GM23338 (cell line): ENCODE measurements at regions not wholly inside any gene's neighbourhood (a gene's known extent, or its start where the extent isn't known, plus 50 kb on each side); places are given as distances from the start of the nearest gene placed in this dataset.

Source experiments
- ATAC-seq: fragments of 200-7000 bp; cut with Tn5 transposase; 3 replicates; pipeline ENCODE4 v1.9.1; 2020
- DNase-seq: peaks from one replicate; pipeline ENCODE4 v3.0.0-alpha.2; 2015; ENCODE audit warnings: low spot score
- H2AFZ ChIP-seq: fragments of 200-600 bp; sonication (generic); 2 replicates; pipeline ENCODE4 v1.8.0; 2016; ENCODE audit warnings: antibody characterized with exemption, mild to moderate bottlenecking, moderate library complexity
- H3F3A ChIP-seq: fragments of 200-600 bp; sonication (generic); replicated peaks from 2 replicates; pipeline ENCODE4 v1.8.0; 2017; ENCODE audit warnings: antibody characterized with exemption, mixed run types, low read depth
- H3K27ac ChIP-seq: fragments of 200-600 bp; sonication (generic); 2 replicates; pipeline ENCODE4 v1.6.1; 2016; ENCODE audit warnings: low read depth
- H3K27me3 ChIP-seq: fragments of 200-600 bp; sonication (generic); 2 replicates; pipeline ENCODE4 v1.8.0; 2016; ENCODE audit warnings: mild to moderate bottlenecking, mixed run types, moderate library complexity; ENCODE audit not compliant: insufficient read depth
- H3K36me3 ChIP-seq: fragments of 200-600 bp; sonication (generic); 2 replicates; pipeline ENCODE4 v1.8.0; 2016; ENCODE audit warnings: mild to moderate bottlenecking; ENCODE audit not compliant: insufficient read depth
- H3K4me1 ChIP-seq: fragments of 200-600 bp; sonication (generic); 2 replicates; pipeline ENCODE4 v1.8.0; 2016; ENCODE audit warnings: mild to moderate bottlenecking, moderate library complexity; ENCODE audit not compliant: insufficient read depth
- H3K4me2 ChIP-seq: fragments of 200-600 bp; sonication (generic); 2 replicates; pipeline ENCODE4 v1.7.1; 2017; ENCODE audit warnings: mixed run types
- H3K4me3 ChIP-seq: fragments of 200-600 bp; sonication (generic); 2 replicates; pipeline ENCODE4 v1.6.1; 2016; ENCODE audit warnings: mixed run types
- H3K79me2 ChIP-seq: fragments of 200-600 bp; sonication (generic); replicated peaks from 2 replicates; pipeline ENCODE4 v1.8.0; 2017; ENCODE audit warnings: mild to moderate bottlenecking; ENCODE audit not compliant: insufficient read depth
- H3K9me2 ChIP-seq: fragments of 200-600 bp; sonication (generic); 2 replicates; pipeline ENCODE4 v1.8.0; 2017; ENCODE audit not compliant: insufficient read depth
- H4K20me1 ChIP-seq: fragments of 200-600 bp; sonication (generic); replicated peaks from 2 replicates; pipeline ENCODE4 v1.8.0; 2017; ENCODE audit warnings: mild to moderate bottlenecking; ENCODE audit not compliant: insufficient read depth
- H3K27ac Mint-ChIP-seq: 2 replicates; pipeline ENCODE4 v1.8.0; 2020; ENCODE audit warnings: inconsistent platforms, mild to moderate bottlenecking, moderate library complexity, mixed read lengths
- H3K27me3 Mint-ChIP-seq: 3 replicates; pipeline ENCODE4 v1.8.0; 2022; ENCODE audit warnings: low read depth, mild to moderate bottlenecking, moderate library complexity, mixed read lengths, inconsistent platforms; ENCODE audit not compliant: insufficient read depth, poor library complexity
- H3K36me3 Mint-ChIP-seq: 3 replicates; pipeline ENCODE4 v1.8.0; 2021; ENCODE audit warnings: low read depth, mild to moderate bottlenecking, inconsistent platforms, moderate library complexity, mixed read lengths
- H3K4me1 Mint-ChIP-seq: 3 replicates; pipeline ENCODE4 v1.8.0; 2020; ENCODE audit warnings: mild to moderate bottlenecking, inconsistent platforms, mixed read lengths
- H3K4me3 Mint-ChIP-seq: 3 replicates; pipeline ENCODE4 v1.8.0; 2021; ENCODE audit warnings: moderate library complexity, mild to moderate bottlenecking, inconsistent platforms, mixed read lengths
- H3K9me3 Mint-ChIP-seq: 3 replicates; pipeline ENCODE4 v1.8.0; 2020; ENCODE audit warnings: moderate library complexity, mild to moderate bottlenecking, inconsistent platforms, mixed read lengths
- CREB1 ChIP-seq: fragments of 250-450 bp; sonication (Bioruptor Pico); IDR thresholded peaks from 2 replicates; pipeline ENCODE4 v1.5.0; 2020; ENCODE audit warnings: low read depth, mild to moderate bottlenecking, moderate library complexity
- EZH2 ChIP-seq: fragments of 200-600 bp; sonication (generic); IDR thresholded peaks from one replicate; pipeline ENCODE4 v1.8.0; 2017; ENCODE audit warnings: antibody characterized with exemption, mild to moderate bottlenecking, low read depth; ENCODE audit not compliant: unreplicated experiment
- EZH2phosphoT487 ChIP-seq: fragments of 200-600 bp; sonication (generic); IDR thresholded peaks from one replicate; pipeline ENCODE4 v1.8.1; 2018; ENCODE audit warnings: antibody characterized with exemption; ENCODE audit not compliant: unreplicated experiment
- JUNB ChIP-seq: IDR thresholded peaks from one replicate; pipeline ENCODE4 v1.6.1; 2016; ENCODE audit warnings: antibody characterized with exemption; ENCODE audit not compliant: unreplicated experiment
- NANOG ChIP-seq: IDR thresholded peaks from 2 replicates; pipeline ENCODE4 v1.6.1; 2016; ENCODE audit warnings: antibody characterized with exemption, borderline replicate concordance
- POLR2AphosphoS5 ChIP-seq: IDR thresholded peaks from 2 replicates; pipeline ENCODE4 v1.6.1; 2016; ENCODE audit warnings: antibody characterized with exemption, low read depth
- STAT1 ChIP-seq: IDR thresholded peaks from one replicate; pipeline ENCODE4 v1.6.1; 2016; ENCODE audit warnings: antibody characterized with exemption; ENCODE audit not compliant: unreplicated experiment
- ZNF114 ChIP-seq: fragments of 250-450 bp; sonication (Bioruptor Pico); IDR thresholded peaks from 2 replicates; pipeline ENCODE4 v1.5.0; 2020; ENCODE audit warnings: mild to moderate bottlenecking, moderate library complexity
- ZNF331 ChIP-seq: fragments of 250-450 bp; sonication (Bioruptor Pico); IDR thresholded peaks from 2 replicates; pipeline ENCODE4 v1.5.0; 2020; ENCODE audit warnings: low read depth, mild to moderate bottlenecking, moderate library complexity
- TF ChIP-seq, protein P1 (sequence below), 2 experiments: fragments of 200-600 bp in 1 of 2; sonication (generic) in 1 of 2; conservative IDR thresholded peaks; 2 replicates each; pipeline versions ENCODE4 v1.5.1 to v1.6.1; 2016 to 2017; ENCODE audit warnings: antibody characterized with exemption in 2 of 2, low read depth in 2 of 2, mild to moderate bottlenecking in 2 of 2, moderate library complexity in 1 of 2
- TF ChIP-seq, protein P2 (sequence below): IDR thresholded peaks from 2 replicates; pipeline ENCODE4 v1.6.1; 2016; ENCODE audit warnings: antibody characterized with exemption
- TF ChIP-seq, protein P3 (sequence below): IDR thresholded peaks from one replicate; pipeline ENCODE4 v1.6.1; 2018; ENCODE audit warnings: antibody characterized with exemption; ENCODE audit not compliant: unreplicated experiment

DNA sequence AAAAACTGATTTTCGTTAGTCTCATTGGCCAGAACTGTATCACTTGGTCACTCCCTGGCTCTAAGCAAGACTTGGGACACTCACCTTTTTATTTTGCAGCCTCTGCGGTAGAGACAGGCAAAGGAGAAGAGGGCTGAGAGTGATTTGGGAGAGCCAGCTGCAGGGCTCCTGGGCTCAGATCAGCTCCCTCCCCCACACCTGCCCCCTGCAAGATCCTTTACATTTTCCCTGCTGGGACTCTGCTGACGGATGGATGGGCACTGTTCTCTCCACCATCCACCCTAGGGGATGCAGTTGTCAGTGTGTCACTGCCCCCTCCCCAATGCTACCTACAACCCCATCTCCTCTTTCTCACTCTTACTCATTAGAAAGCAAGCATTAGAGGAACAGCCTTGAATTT lies 301.1 kb upstream of the KAZN start (continued):
- TF ChIP-seq, protein P1, sequence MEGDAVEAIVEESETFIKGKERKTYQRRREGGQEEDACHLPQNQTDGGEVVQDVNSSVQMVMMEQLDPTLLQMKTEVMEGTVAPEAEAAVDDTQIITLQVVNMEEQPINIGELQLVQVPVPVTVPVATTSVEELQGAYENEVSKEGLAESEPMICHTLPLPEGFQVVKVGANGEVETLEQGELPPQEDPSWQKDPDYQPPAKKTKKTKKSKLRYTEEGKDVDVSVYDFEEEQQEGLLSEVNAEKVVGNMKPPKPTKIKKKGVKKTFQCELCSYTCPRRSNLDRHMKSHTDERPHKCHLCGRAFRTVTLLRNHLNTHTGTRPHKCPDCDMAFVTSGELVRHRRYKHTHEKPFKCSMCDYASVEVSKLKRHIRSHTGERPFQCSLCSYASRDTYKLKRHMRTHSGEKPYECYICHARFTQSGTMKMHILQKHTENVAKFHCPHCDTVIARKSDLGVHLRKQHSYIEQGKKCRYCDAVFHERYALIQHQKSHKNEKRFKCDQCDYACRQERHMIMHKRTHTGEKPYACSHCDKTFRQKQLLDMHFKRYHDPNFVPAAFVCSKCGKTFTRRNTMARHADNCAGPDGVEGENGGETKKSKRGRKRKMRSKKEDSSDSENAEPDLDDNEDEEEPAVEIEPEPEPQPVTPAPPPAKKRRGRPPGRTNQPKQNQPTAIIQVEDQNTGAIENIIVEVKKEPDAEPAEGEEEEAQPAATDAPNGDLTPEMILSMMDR (conservative IDR thresholded peaks at IDR 0.05; ENCODE audit: low read depth in 2 of 2): no peak
- TF ChIP-seq NANOG: no peak
- no peak for TF ChIP-seq EZH2

DNA sequence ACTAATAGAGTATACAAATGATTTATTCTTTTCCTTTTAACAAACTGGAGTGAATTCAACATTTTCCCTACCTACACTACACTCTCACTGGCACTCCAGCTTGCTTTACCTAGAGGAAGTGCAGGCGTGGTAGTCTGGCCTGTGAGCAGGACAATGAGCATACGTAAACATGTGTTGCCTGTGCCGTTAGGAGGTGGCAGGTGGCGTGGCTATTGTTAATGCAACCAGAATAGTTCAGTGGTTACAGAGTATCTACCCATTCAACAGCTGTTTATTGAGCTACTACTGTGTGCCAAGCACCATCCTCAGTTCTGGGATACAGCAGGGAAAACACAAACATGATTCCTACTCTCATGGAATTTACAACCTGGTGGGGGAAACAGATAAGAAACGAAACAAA lies 299.7 kb upstream of the KAZN start:
- Histone ChIP-seq H3K4me3 (no peak overlapping the region), H3K9me2 (no peaks in the 10 kb centered on the region), H3K79me2 (no peaks in the 10 kb centered on the region), H3K27me3 (no peaks in the 10 kb centered on the region), H3K36me3 (no peaks in the 10 kb centered on the region), H4K20me1 (no peaks in the 10 kb centered on the region), H3K4me2 (no peak overlapping the region), H3F3A (no peaks in the 10 kb centered on the region), H2AFZ (no peak overlapping the region), H3K4me1 (0 out of 2 replicates have a peak, but pooled peaks cover 11% of the 10 kb centered on the region), H3K27ac (no peak overlapping the region)
- DNase-seq (no peak), ATAC-seq (no peak)
- TF ChIP-seq, protein P1 (conservative IDR thresholded peaks at IDR 0.05; ENCODE audit: low read depth in 2 of 2): no peak
- TF ChIP-seq, protein P2, sequence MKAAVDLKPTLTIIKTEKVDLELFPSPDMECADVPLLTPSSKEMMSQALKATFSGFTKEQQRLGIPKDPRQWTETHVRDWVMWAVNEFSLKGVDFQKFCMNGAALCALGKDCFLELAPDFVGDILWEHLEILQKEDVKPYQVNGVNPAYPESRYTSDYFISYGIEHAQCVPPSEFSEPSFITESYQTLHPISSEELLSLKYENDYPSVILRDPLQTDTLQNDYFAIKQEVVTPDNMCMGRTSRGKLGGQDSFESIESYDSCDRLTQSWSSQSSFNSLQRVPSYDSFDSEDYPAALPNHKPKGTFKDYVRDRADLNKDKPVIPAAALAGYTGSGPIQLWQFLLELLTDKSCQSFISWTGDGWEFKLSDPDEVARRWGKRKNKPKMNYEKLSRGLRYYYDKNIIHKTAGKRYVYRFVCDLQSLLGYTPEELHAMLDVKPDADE: no peak
- TF ChIP-seq STAT1 (no peak), NANOG (no peak)
- Mint-ChIP-seq H3K36me3 (no peaks in the 10 kb centered on the region), H3K27me3 (no peaks in the 10 kb centered on the region), H3K4me1 (peaks cover 8% of the 10 kb centered on the region), H3K9me3 (no peaks in the 10 kb centered on the region), H3K27ac (no peak overlapping the region), H3K4me3 (no peak overlapping the region)

DNA sequence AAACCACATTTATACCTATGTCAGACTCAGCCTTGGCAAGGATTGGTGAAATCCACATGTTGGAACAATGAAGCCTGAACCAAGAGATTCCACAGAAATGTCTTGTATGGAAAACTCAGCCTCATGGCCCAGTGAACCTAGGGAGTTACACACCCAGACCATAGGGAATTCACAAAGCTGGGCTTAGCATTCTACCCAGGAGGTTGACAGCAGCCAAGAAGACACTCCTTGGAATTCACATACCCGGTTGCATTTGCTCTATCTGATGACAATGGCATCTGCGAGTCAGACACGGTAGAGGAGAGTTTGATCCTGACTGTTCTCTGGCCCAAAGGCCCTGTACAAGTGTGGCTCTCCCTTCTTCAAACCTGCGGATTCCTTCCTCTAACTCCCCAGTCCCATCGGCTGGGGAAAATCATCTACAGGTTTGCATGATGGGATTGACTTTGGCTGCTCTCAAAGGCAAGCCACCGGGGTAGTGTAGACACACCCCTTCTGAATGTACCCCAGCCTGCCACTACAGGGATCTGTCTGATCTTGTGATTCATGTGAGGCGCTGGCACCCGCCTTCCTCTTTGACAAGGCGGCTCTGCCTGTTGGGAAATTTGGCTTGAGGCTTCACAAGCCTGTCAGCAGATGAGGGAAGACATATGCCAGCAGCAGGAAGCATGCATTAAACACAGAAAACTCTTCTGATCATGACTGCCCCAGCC lies 297.3 kb upstream of the KAZN start:
- H3K4me1 ChIP-seq: 0 out of 2 replicates have a peak, but pooled peaks cover 11% of the 10 kb centered on the region
- H4K20me1 ChIP-seq: no peaks in the 10 kb centered on the region
- peaks cover 2% of the 10 kb centered on the region; the same call in 1 of the 2 replicates for H3K9me2 ChIP-seq
- no peak overlapping the region for H2AFZ ChIP-seq
- ATAC-seq: no peak
- no peak overlapping the region for H3K27ac ChIP-seq
- no peak overlapping the region for H3K4me3 ChIP-seq
- Mint-ChIP-seq H3K36me3 (no peaks in the 10 kb centered on the region), H3K4me3 (no peak overlapping the region), H3K27ac (no peak overlapping the region), H3K27me3 (no peaks in the 10 kb centered on the region), H3K9me3 (no peaks in the 10 kb centered on the region), H3K4me1 (peaks cover 8% of the 10 kb centered on the region)
- no peak overlapping the region for H3K4me2 ChIP-seq
- DNase-seq: no peak
- no peaks in the 10 kb centered on the region for H3K79me2 ChIP-seq
- no peaks in the 10 kb centered on the region for H3K36me3 ChIP-seq
- no peaks in the 10 kb centered on the region for H3K27me3 ChIP-seq
- H3F3A ChIP-seq: no peaks in the 10 kb centered on the region
- TF ChIP-seq POLR2AphosphoS5 (no peak), ZNF114 (CRISPR knock-in tag) (no peak), CREB1 (CRISPR knock-in tag) (no peak), EZH2 (no peak), STAT1 (no peak), EZH2phosphoT487 (no peak), JUNB (no peak), ZNF331 (CRISPR knock-in tag) (no peak)
- TF ChIP-seq, protein P3, sequence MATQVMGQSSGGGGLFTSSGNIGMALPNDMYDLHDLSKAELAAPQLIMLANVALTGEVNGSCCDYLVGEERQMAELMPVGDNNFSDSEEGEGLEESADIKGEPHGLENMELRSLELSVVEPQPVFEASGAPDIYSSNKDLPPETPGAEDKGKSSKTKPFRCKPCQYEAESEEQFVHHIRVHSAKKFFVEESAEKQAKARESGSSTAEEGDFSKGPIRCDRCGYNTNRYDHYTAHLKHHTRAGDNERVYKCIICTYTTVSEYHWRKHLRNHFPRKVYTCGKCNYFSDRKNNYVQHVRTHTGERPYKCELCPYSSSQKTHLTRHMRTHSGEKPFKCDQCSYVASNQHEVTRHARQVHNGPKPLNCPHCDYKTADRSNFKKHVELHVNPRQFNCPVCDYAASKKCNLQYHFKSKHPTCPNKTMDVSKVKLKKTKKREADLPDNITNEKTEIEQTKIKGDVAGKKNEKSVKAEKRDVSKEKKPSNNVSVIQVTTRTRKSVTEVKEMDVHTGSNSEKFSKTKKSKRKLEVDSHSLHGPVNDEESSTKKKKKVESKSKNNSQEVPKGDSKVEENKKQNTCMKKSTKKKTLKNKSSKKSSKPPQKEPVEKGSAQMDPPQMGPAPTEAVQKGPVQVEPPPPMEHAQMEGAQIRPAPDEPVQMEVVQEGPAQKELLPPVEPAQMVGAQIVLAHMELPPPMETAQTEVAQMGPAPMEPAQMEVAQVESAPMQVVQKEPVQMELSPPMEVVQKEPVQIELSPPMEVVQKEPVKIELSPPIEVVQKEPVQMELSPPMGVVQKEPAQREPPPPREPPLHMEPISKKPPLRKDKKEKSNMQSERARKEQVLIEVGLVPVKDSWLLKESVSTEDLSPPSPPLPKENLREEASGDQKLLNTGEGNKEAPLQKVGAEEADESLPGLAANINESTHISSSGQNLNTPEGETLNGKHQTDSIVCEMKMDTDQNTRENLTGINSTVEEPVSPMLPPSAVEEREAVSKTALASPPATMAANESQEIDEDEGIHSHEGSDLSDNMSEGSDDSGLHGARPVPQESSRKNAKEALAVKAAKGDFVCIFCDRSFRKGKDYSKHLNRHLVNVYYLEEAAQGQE: no peak
